CD4-positive, alpha-beta memory T cell (primary cell): ENCODE measurements at regions not wholly inside any gene's neighbourhood (a gene's known extent, or its start where the extent isn't known, plus 50 kb on each side); places are given as distances from the start of the nearest gene placed in this dataset.

Experiments
- CTCF ChIA-PET: fragments of 350-600 bp; sonication (Branson Sonifier 250); formaldehyde crosslinking; loops from one replicate; lab custom pipeline; 2021; ENCODE audit warnings: inconsistent platforms; ENCODE audit not compliant: partially characterized antibody; lab: Charles Lee
- POLR2A ChIA-PET: fragments of 350-600 bp; sonication (Branson Sonifier 250); formaldehyde crosslinking; loops from one replicate; lab custom pipeline; 2021; ENCODE audit not compliant: partially characterized antibody; lab: Charles Lee
- DNase-seq, 5 donors: peaks; one replicate each; pipeline versions ENCODE4 v3.0.0 to v3.0.0-alpha.2; 2020 to 2022; ENCODE audit warnings: mixed read lengths in 1 of 5
- H3K27ac ChIP-seq: one replicate; pipeline ENCODE4 v1.7.0; 2013; ENCODE audit warnings: low read depth, low read length
- H3K27me3 ChIP-seq: 2 replicates; pipeline ENCODE4 v1.7.0; 2013; ENCODE audit warnings: mild to moderate bottlenecking, low read length, moderate library complexity; ENCODE audit not compliant: insufficient read depth
- H3K36me3 ChIP-seq: 2 replicates; pipeline ENCODE4 v1.7.0; 2013; ENCODE audit warnings: mild to moderate bottlenecking, low read length, moderate library complexity; ENCODE audit not compliant: insufficient read depth
- H3K4me1 ChIP-seq: 2 replicates; pipeline ENCODE4 v1.7.0; 2013; ENCODE audit warnings: mild to moderate bottlenecking, low read length, moderate library complexity; ENCODE audit not compliant: insufficient read depth
- H3K4me3 ChIP-seq, 2 donors: one replicate each; pipeline ENCODE4 v1.7.0; 2013; ENCODE audit warnings: low read length in 2 of 2, mild to moderate bottlenecking in 1 of 2
- H3K9me3 ChIP-seq, 2 donors: one replicate each; pipeline ENCODE4 v1.7.0; 2013; ENCODE audit warnings: low read length in 2 of 2, control low read depth in 1 of 2; ENCODE audit not compliant: control insufficient read depth in 1 of 2
- H3K27ac Mint-ChIP-seq, 7 donors: one replicate each; pipeline ENCODE4 v1.8.0; 2020 to 2021; ENCODE audit warnings: mixed read lengths in 7 of 7, mild to moderate bottlenecking in 6 of 7, inconsistent platforms in 3 of 7, moderate library complexity in 3 of 7
- H3K27me3 Mint-ChIP-seq, 2 donors: one replicate each; pipeline ENCODE4 v1.8.0; 2020 to 2021; ENCODE audit warnings: mixed read lengths in 2 of 2
- H3K36me3 Mint-ChIP-seq, 2 donors: one replicate each; pipeline ENCODE4 v1.8.0; 2020 to 2021; ENCODE audit warnings: mixed read lengths in 2 of 2, inconsistent platforms in 1 of 2, mild to moderate bottlenecking in 1 of 2
- H3K4me1 Mint-ChIP-seq, 4 donors: one replicate each; pipeline ENCODE4 v1.8.0; 2020 to 2021; ENCODE audit warnings: mixed read lengths in 4 of 4, mild to moderate bottlenecking in 1 of 4
- H3K4me3 Mint-ChIP-seq, 8 donors: one replicate each; pipeline ENCODE4 v1.8.0; 2020 to 2021; ENCODE audit warnings: mixed read lengths in 8 of 8, mild to moderate bottlenecking in 7 of 8, moderate library complexity in 6 of 8, inconsistent platforms in 3 of 8
- H3K9me3 Mint-ChIP-seq, 8 donors: one replicate each; pipeline ENCODE4 v1.8.0; 2020 to 2021; ENCODE audit warnings: mixed read lengths in 8 of 8, mild to moderate bottlenecking in 5 of 8, inconsistent platforms in 3 of 8, moderate library complexity in 1 of 8
- intact Hi-C: fragments of 100-400 bp; cut with micrococcal nuclease; formaldehyde crosslinking; loops from one replicate; pipeline ENCODE4 v1.15.1; 2023

GRCh38 chr2:47265158-47265557, 88.8 kb upstream of the CALM2 start:
- no peaks in the 10 kb centered on the region for H3K27me3 ChIP-seq
- ChIA-PET POLR2A (no interaction called here), CTCF (no interaction called here)
- no peak overlapping the region for H3K4me3 Mint-ChIP-seq
- no peaks in the 10 kb centered on the region for H3K4me1 ChIP-seq
- no peaks in the 10 kb centered on the region for H3K27me3 Mint-ChIP-seq
- H3K36me3 ChIP-seq: no peaks in the 10 kb centered on the region
- intact Hi-C loops: no loop called here
- no peaks in the 10 kb centered on the region for H3K9me3 ChIP-seq
- no peaks in the 10 kb centered on the region for H3K4me1 Mint-ChIP-seq
- H3K27ac Mint-ChIP-seq: no peak overlapping the region
- H3K36me3 Mint-ChIP-seq: no peaks in the 10 kb centered on the region
- DNase-seq: no peak
- H3K4me3 ChIP-seq: no peak overlapping the region
- H3K27ac ChIP-seq: no peak overlapping the region
- no peaks in the 10 kb centered on the region for H3K9me3 Mint-ChIP-seq

- Histone ChIP-seq H3K36me3 (no peaks in the 10 kb centered on the region), H3K4me1 (no peaks in the 10 kb centered on the region), H3K9me3 (no peaks in the 10 kb centered on the region), H3K4me3 (no peak overlapping the region), H3K27me3 (no peaks in the 10 kb centered on the region), H3K27ac (no peak overlapping the region)
- no peaks in the 10 kb centered on the region for H3K27me3 Mint-ChIP-seq
- H3K9me3 Mint-ChIP-seq: no peaks in the 10 kb centered on the region
- H3K4me3 Mint-ChIP-seq: no peak overlapping the region
- H3K4me1 Mint-ChIP-seq: no peaks in the 10 kb centered on the region
- H3K36me3 Mint-ChIP-seq: no peaks in the 10 kb centered on the region
- no peak overlapping the region for H3K27ac Mint-ChIP-seq
- DNase-seq: no peak
- ChIA-PET CTCF (no interaction called here), POLR2A (no interaction called here)
- intact Hi-C loops: no loop called here
These were observed 88.4 kb upstream of the CALM2 start for GRCh38 chr2:47264686-47265085.

- no peak overlapping the region for H3K4me3 Mint-ChIP-seq
- Histone ChIP-seq H3K9me3 (no peaks in the 10 kb centered on the region), H3K27me3 (no peaks in the 10 kb centered on the region), H3K36me3 (no peaks in the 10 kb centered on the region), H3K27ac (no peak overlapping the region), H3K4me1 (no peaks in the 10 kb centered on the region), H3K4me3 (no peak overlapping the region)
- ChIA-PET POLR2A (no interaction called here), CTCF (no interaction called here)
- intact Hi-C loops: no loop called here
- H3K27me3 Mint-ChIP-seq: no peaks in the 10 kb centered on the region
- no peak overlapping the region for H3K27ac Mint-ChIP-seq
- no peaks in the 10 kb centered on the region for H3K9me3 Mint-ChIP-seq
- H3K4me1 Mint-ChIP-seq: no peaks in the 10 kb centered on the region
- no peak for DNase-seq
- H3K36me3 Mint-ChIP-seq: no peaks in the 10 kb centered on the region
These were observed 87.8 kb upstream of the CALM2 start for GRCh38 chr2:47264143-47264542.

- H3K27ac Mint-ChIP-seq: no peak overlapping the region
- Histone ChIP-seq H3K27ac (no peak overlapping the region), H3K9me3 (no peaks in the 10 kb centered on the region), H3K36me3 (no peaks in the 10 kb centered on the region), H3K4me3 (no peak overlapping the region), H3K27me3 (no peaks in the 10 kb centered on the region), H3K4me1 (no peaks in the 10 kb centered on the region)
- CTCF ChIA-PET: no interaction called here
- H3K27me3 Mint-ChIP-seq: no peaks in the 10 kb centered on the region
- POLR2A ChIA-PET: no interaction called here
- DNase-seq: no peak
- no peaks in the 10 kb centered on the region for H3K4me1 Mint-ChIP-seq
- H3K9me3 Mint-ChIP-seq: no peaks in the 10 kb centered on the region
- intact Hi-C loops: no loop called here
- no peak overlapping the region for H3K4me3 Mint-ChIP-seq
- H3K36me3 Mint-ChIP-seq: no peaks in the 10 kb centered on the region
These were observed 86.3 kb upstream of the CALM2 start for GRCh38 chr2:47262657-47263056.

- POLR2A ChIA-PET: no interaction called here
- Mint-ChIP-seq H3K4me1 (no peaks in the 10 kb centered on the region), H3K27ac (peak overlapping the region in 1 of 7 donors; percentile 61), H3K36me3 (no peaks in the 10 kb centered on the region), H3K4me3 (no peak overlapping the region), H3K27me3 (no peaks in the 10 kb centered on the region), H3K9me3 (no peaks in the 10 kb centered on the region)
- Histone ChIP-seq H3K27ac (no peak overlapping the region), H3K9me3 (no peaks in the 10 kb centered on the region), H3K27me3 (no peaks in the 10 kb centered on the region), H3K36me3 (no peaks in the 10 kb centered on the region), H3K4me3 (no peak overlapping the region), H3K4me1 (no peaks in the 10 kb centered on the region)
- no peak for DNase-seq
- intact Hi-C loops: no loop called here
- CTCF ChIA-PET: interaction anchor here (1.4 kb wide), 1 partner anchor 12 kb away, joined by 3 read pairs; no protein-coding TSS in a partner anchor
These were observed 84.7 kb upstream of the CALM2 start for GRCh38 chr2:47260971-47261370.

GRCh38 chr2:47259829-47260228, 83.5 kb upstream of the CALM2 start:
- H3K27ac Mint-ChIP-seq: no peak overlapping the region
- H3K4me1 Mint-ChIP-seq: no peaks in the 10 kb centered on the region
- intact Hi-C loops: no loop called here
- H3K27ac ChIP-seq: no peak overlapping the region
- H3K27me3 Mint-ChIP-seq: no peaks in the 10 kb centered on the region
- no peak for DNase-seq
- H3K4me3 Mint-ChIP-seq: no peak overlapping the region
- CTCF ChIA-PET: interaction anchor here (1.4 kb wide), 1 partner anchor 13 kb away, joined by 3 read pairs; no protein-coding TSS in a partner anchor
- H3K36me3 ChIP-seq: no peaks in the 10 kb centered on the region
- H3K4me3 ChIP-seq: no peak overlapping the region
- POLR2A ChIA-PET: no interaction called here
- no peaks in the 10 kb centered on the region for H3K4me1 ChIP-seq
- H3K9me3 Mint-ChIP-seq: no peaks in the 10 kb centered on the region
- H3K9me3 ChIP-seq: no peaks in the 10 kb centered on the region
- H3K36me3 Mint-ChIP-seq: no peaks in the 10 kb centered on the region
- no peaks in the 10 kb centered on the region for H3K27me3 ChIP-seq

- Mint-ChIP-seq H3K27ac (no peak overlapping the region), H3K36me3 (no peaks in the 10 kb centered on the region), H3K4me3 (no peak overlapping the region), H3K27me3 (no peaks in the 10 kb centered on the region), H3K4me1 (no peaks in the 10 kb centered on the region), H3K9me3 (no peaks in the 10 kb centered on the region)
- H3K36me3 ChIP-seq: no peaks in the 10 kb centered on the region
- H3K4me1 ChIP-seq: no peaks in the 10 kb centered on the region
- CTCF ChIA-PET: interaction anchor here (1.0 kb wide), 1 partner anchor 15 kb away, joined by 3 read pairs; no protein-coding TSS in a partner anchor
- H3K27me3 ChIP-seq: no peaks in the 10 kb centered on the region
- intact Hi-C loops: no loop called here
- POLR2A ChIA-PET: no interaction called here
- H3K4me3 ChIP-seq: no peak overlapping the region
- H3K9me3 ChIP-seq: no peaks in the 10 kb centered on the region
- H3K27ac ChIP-seq: no peak overlapping the region
- no peak for DNase-seq
These were observed 81.6 kb upstream of the CALM2 start for GRCh38 chr2:47257946-47258348.
